OCI-LY7 (cell line): ENCODE measurements at regions not wholly inside any gene's neighbourhood (a gene's known extent, or its start where the extent isn't known, plus 50 kb on each side); places are given as distances from the start of the nearest gene placed in this dataset.

Experiments
- CTCF ChIP-seq: fragments of 200-600 bp; sonication (generic); conservative IDR thresholded peaks from 2 replicates; pipeline ENCODE4 v1.5.1; 2014; ENCODE audit warnings: mild to moderate bottlenecking, antibody characterized with exemption, low read length, moderate library complexity, mixed read lengths
- EZH2phosphoT487 ChIP-seq: fragments of 200-600 bp; sonication (generic); IDR thresholded peaks from 2 replicates; pipeline ENCODE4 v1.6.1; 2018; ENCODE audit warnings: low read depth, borderline replicate concordance, mild to moderate bottlenecking, mixed run types, antibody characterized with exemption, low read length, moderate library complexity, mixed read lengths

- TF ChIP-seq EZH2phosphoT487 (no peak), CTCF (no peak)
These were observed 472.9 kb downstream of the PREX1 start for GRCh38 chr20:48354903-48355302.
